Loucy (cell line): ENCODE measurements at regions not wholly inside any gene's neighbourhood (a gene's known extent, or its start where the extent isn't known, plus 50 kb on each side); places are given as distances from the start of the nearest gene placed in this dataset.

ENCODE experiments used
- EZH2phosphoT487 ChIP-seq: fragments of 200-600 bp; IDR thresholded peaks from 2 replicates; pipeline ENCODE4 v1.6.1; 2018; ENCODE audit warnings: antibody characterized with exemption, mild to moderate bottlenecking, moderate library complexity, borderline replicate concordance
- TF ChIP-seq, protein P1 (sequence below): fragments of 200-600 bp; sonication (generic); conservative IDR thresholded peaks from 2 replicates; pipeline ENCODE4 v1.5.1; 2014; ENCODE audit warnings: mild to moderate bottlenecking, antibody characterized with exemption, low read length

DNA sequence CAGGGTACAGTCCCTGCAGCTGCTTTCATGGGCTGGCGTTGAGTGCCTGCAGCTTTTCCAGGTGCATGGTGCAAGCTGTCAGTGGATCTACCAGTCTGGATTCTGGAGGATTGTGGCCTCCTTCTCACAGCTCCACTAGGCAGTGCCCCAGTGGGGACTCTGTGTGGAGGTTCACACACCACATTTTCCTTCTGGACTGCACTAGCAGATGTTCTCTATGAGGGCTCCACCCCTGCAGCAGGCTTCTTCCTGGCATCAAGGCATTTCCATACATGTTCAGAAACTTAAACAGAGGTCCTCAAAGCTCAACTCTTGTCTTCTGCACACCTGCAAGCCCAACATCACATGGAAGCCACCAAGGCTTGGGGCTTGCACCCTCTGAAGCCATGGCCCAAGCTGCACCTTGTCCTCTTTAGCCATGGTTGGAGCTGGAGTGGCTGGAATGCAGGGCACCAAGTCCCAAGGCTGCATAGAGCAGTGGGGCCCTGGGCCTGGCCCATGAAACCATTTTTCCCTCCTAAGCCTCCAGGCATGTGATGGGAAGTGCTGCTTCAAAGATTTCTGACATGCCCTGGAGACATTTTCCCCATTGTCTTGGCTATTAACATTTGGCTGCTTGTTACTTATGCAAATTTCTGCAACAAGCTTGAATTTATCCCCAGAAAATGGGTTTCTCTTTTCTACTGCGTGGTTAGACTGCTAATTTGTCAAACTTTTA lies 250.2 kb upstream of the COPS8 start:
- TF ChIP-seq, protein P1, sequence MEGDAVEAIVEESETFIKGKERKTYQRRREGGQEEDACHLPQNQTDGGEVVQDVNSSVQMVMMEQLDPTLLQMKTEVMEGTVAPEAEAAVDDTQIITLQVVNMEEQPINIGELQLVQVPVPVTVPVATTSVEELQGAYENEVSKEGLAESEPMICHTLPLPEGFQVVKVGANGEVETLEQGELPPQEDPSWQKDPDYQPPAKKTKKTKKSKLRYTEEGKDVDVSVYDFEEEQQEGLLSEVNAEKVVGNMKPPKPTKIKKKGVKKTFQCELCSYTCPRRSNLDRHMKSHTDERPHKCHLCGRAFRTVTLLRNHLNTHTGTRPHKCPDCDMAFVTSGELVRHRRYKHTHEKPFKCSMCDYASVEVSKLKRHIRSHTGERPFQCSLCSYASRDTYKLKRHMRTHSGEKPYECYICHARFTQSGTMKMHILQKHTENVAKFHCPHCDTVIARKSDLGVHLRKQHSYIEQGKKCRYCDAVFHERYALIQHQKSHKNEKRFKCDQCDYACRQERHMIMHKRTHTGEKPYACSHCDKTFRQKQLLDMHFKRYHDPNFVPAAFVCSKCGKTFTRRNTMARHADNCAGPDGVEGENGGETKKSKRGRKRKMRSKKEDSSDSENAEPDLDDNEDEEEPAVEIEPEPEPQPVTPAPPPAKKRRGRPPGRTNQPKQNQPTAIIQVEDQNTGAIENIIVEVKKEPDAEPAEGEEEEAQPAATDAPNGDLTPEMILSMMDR, result no peak
- no peak for TF ChIP-seq EZH2phosphoT487
